ENCODE measurements at regions not wholly inside any gene's neighbourhood (a gene's known extent, or its start where the extent isn't known, plus 50 kb on each side); places are given as distances from the start of the nearest gene placed in this dataset.
A peak's percentile ranks its signal among the peaks of the same experiment; 100 is the strongest.
"Not testable (repeated sequence)": the region's sequence is repeated elsewhere in the genome, so short reads cannot be mapped to it uniquely, and the experiment has no call there.

- no peak for DNase-seq (ENCODE audit: low spot score)
These were observed 98.0 kb downstream of the SYF2 start for GRCh38 chr1:25134307-25134706.

GRCh38 chr1:25131794-25132193 lies 100.5 kb downstream of the SYF2 start:
- DNase-seq (ENCODE audit: low spot score): no peak

DNA sequence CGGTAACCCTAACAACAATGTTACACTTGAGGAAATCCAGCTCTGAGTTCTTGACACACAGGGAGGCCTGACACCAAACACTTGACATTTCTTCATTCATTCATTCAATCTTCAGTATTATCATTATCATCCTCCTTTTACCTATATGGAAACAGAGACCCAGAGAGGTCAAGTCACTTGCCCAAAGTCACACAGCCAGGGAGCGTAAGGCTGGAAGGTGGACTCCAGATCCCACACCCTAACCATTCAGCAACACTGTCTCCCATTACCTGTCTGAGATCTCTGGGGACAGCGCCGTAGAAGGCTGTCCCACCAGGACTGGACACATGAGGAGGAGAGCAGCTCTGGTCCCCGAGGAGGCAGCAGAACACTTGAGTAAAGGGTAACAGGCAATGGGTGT lies 101.4 kb downstream of the SYF2 start:
- no peak for DNase-seq (ENCODE audit: low spot score)

GRCh38 chr1:25129380-25129779 lies 102.9 kb downstream of the SYF2 start:
- DNase-seq (ENCODE audit: low spot score): no peak

DNA sequence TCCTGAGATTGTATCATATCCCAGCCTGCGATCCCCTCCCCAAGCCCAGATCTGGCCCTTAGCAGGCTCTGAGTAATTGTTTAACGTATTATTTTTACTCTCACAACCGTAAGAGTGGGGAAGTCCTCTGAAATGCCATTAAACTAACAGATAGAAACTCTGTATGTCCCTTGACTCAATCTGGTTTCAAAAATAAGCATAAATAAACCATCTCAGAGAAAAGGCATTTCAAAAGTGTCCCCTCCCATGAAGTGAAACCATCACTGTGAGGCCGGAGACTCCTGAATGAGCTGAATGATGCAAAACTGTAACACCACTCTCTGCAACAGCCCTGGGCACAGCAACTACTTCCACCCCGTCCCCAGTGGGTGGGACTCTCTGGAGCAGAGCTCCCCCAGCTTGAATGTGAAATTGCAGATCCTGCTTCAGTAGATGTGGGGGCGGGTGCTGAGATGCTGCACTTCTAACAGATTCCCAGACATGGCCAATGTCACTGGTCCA lies 104.1 kb downstream of the SYF2 start:
- DNase-seq (ENCODE audit: low spot score): no peak

GRCh38 chr1:25126562-25126961 lies 105.7 kb downstream of the SYF2 start:
- DNase-seq (ENCODE audit: low spot score): no peak

- DNase-seq (ENCODE audit: low spot score): peak; percentile 16
These were observed 108.8 kb downstream of the SYF2 start for GRCh38 chr1:25123551-25123950.

- DNase-seq (ENCODE audit: low spot score): no peak
These were observed 109.6 kb downstream of the SYF2 start for GRCh38 chr1:25122747-25123146.

DNA sequence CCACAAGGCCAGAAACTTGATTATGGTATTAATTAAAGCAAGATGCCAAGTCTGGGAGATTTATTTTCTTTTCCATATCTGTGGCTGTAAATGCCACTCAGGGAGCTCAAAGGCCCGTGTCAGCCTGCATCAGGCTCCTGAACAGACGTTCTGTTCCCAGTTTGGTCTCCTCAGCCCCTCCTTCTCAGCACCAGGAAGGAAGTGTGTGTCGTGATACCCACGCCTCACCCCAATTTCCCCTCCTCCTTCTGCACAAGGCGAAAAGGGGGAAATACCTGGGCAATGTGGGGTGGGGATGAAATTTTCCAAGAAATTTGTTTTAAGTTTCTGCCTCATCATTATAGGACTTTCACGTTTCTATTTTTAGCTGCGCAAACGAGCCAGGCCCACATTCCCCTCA lies 112.0 kb downstream of the SYF2 start:
- no peak for DNase-seq (ENCODE audit: low spot score)

- DNase-seq (ENCODE audit: low spot score): no peak
These were observed 113.8 kb downstream of the SYF2 start for GRCh38 chr1:25118546-25118945.

DNA sequence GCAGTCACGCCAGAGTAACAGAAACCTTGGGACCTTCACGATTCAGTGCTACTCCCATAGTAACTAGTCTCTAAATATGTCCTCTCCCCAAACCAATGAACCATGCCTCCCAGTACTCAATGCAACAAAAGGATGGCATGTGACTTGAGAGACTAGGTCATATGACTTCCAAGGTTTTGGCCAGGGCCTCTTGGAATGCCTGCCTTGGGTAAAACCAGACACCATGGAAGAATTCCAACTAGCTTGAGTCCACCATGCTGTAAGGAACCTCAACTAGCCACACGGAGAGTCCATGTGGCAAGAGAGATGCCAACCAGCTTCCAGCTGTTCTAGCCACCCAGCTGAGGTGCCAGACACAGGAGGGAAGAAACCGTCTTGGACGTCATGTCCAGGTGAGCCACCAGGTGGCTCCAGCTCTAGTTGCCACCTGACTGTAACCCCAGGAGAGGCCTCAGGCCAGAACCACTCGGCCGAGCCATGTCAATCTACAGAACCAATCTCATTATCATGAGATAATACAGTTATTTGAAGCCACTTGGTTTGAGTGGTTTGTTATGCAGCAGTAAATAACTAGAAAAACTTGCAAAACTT lies 115.0 kb downstream of the SYF2 start:
- DNase-seq (ENCODE audit: low spot score): no peak

DNA sequence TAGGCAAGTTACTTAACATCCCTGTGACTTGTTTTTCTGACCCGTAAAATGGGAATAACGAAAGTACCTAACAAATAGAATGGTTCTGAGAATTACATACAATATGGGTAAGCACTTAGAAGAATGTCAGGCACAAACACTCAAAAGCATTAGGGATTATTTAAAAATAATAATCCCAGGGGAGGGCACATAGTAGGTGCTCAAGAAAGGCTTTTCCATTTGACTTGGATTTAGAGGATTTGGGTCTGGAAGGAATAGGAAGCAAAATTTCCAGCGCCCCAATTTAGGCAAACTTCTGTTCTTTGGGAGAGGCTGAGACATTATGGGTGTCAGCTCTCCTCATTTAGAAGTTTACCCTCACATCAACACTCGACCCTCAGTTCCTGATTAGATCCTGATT lies 115.5 kb downstream of the SYF2 start:
- no peak for DNase-seq (ENCODE audit: low spot score)

DNA sequence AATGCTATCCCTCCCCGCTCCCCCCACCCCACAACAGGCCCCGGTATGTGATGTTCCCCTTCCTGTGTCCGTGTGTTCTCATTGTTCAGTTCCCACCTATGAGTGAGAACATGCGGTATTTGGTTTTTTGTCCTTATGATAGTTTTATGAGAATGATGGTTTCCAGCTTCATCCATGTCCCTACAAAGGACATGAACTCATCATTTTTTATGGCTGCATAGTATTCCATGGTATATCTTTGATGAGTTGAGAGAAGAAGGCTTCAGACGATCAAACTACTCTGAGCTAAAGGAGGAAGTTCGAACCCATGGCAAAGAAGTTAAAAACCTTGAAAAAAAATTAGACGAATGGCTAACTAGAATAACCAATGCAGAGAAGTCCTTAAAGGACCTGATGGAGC lies 116.2 kb downstream of the SYF2 start:
- DNase-seq (ENCODE audit: low spot score): not testable (repeated sequence)

GRCh38 chr1:25113731-25114130 lies 118.6 kb downstream of the SYF2 start:
- no peak for DNase-seq (ENCODE audit: low spot score)

DNA sequence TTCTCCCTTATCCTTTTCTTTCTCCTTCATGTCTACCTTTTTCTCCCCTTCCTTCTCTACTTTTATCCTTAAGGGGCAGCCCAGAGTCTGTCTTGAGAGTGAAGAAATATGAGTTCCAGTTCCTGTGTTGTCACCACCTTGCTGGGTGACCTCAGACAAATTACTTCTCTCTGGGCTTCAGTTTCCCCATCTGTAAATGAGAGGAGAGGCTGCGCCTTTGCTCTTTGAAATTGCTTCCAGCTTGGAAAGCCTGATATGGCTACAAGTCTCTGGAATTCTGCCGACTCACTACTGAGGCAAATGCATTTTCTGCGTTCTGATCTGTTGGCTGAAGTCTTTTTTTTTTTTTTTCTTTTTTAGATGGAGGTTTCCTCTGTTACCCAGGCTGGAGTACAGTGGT lies 119.2 kb downstream of the SYF2 start:
- no peak for DNase-seq (ENCODE audit: low spot score)

DNA sequence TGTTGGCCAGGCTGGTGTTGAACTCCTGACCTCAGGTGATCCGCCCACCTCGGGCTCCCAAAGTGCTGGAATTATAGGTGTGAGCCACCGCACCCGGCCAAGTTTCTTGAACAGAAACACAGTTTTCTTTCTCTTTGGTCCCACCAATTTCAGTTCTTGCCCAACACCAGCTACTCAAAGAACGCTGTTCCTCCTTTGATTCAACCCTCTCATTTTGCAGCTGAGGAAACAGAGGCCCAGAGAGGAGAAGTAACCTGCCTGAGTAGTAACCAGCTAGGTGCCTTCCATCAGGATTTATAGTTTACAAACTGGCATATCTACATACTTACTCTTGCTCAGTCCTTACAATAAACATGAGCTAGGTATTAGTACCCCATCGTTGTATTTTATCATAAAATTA lies 119.9 kb downstream of the SYF2 start:
- DNase-seq (ENCODE audit: low spot score): no peak

DNA sequence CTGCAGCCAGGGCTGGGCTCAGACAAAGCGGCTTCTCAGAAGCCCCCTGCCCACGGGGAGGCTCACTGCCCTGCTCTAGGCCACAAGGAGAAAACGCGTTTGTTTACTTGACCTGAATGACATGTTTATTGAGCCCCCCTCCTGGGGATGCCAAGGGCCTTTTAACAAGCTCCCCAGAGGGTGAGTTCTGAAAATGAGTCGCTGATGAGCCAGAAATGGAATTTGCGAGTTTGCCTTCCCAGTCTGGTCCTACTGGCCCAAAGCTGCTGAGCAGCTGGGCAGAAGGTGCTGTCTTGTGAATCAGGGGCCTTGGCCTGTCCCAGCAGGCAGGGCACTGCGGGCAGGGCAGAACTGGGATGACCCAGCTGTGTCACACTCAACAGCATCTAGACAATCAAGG lies 120.6 kb downstream of the SYF2 start:
- DNase-seq (ENCODE audit: low spot score): no peak

GRCh38 chr1:25110485-25110884 lies 121.8 kb downstream of the SYF2 start:
- no peak for DNase-seq (ENCODE audit: low spot score)

GRCh38 chr1:25110036-25110435 lies 122.3 kb downstream of the SYF2 start:
- no peak for DNase-seq (ENCODE audit: low spot score)

DNA sequence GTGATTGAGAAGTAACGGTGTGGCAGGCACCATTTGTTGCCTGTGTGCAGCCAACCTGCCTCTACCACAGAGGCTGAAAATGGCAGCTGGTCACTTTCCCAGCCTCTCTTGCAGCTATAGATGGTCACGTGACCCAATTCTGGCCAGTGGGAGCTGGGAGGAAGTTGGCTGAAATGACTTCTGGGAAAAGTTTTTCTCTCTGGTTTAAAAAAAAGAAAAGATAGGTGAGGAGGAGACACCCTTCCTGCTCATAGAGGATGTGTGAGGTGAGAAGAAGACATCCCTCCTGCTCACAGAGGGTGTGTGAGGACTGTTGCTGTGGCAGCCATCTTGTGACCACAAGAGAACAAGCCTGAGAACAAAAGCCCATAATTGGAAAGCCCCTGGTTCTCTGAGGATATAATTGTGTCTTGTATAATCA lies 122.8 kb downstream of the SYF2 start:
- no peak for DNase-seq (ENCODE audit: low spot score)

DNA sequence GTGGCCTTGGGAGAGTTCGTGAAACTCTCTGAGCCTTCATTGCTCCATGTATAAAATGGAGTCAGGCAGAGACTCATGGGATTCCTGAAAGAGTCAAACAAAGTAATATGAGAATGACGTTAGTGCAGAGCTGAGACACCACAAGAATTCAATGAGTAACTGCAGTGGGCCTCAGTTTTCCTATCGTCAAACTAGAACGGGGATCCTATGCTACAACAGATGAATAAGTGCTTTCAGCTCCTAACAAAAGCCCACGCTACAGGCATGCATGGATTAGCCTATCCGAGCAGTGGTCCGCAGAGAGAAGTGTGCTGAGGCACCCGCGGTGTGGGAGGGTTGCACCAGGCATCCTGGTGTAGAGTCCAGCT lies 124.7 kb downstream of the SYF2 start:
- no peak for DNase-seq (ENCODE audit: low spot score)

GRCh38 chr1:25106976-25107642 lies 125.2 kb downstream of the SYF2 start:
- DNase-seq (ENCODE audit: low spot score): no peak

DNA sequence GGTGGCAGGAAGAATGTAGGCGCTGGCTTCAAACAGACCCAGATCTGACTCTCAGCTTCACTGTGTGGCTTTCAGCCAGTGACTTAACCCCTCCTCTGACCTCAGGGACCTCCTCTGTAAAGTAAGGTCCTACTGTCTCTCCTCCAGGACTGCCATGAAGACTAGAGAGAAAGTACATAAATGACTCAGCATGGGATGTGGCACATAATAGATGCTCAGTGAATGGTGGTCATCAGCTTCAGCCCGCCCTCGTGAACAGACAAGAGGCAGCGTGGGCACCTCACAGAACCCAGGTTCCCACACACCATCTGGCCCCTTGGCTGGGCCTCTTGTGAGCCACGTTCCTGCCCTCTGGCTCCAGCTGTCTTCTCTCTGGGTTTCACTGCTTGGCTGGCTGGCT lies 126.0 kb downstream of the SYF2 start:
- no peak for DNase-seq (ENCODE audit: low spot score)

- no peak for DNase-seq (ENCODE audit: low spot score)
These were observed 126.5 kb downstream of the SYF2 start for GRCh38 chr1:25105836-25106235.

All from putamen (tissue), 1 donor.